GM19023 (cell line): ENCODE measurements at regions not wholly inside any gene's neighbourhood (a gene's known extent, or its start where the extent isn't known, plus 50 kb on each side); places are given as distances from the start of the nearest gene placed in this dataset.
"Not testable (repeated sequence)": the region's sequence is repeated elsewhere in the genome, so short reads cannot be mapped to it uniquely, and the experiment has no call there.

Source experiments
- ATAC-seq: cut with Tn5 transposase; IDR thresholded peaks from one replicate; pipeline ENCODE4 v1.9.1; 2021; ENCODE audit warnings: mild to moderate bottlenecking, moderate library complexity; ENCODE audit not compliant: unreplicated experiment

DNA sequence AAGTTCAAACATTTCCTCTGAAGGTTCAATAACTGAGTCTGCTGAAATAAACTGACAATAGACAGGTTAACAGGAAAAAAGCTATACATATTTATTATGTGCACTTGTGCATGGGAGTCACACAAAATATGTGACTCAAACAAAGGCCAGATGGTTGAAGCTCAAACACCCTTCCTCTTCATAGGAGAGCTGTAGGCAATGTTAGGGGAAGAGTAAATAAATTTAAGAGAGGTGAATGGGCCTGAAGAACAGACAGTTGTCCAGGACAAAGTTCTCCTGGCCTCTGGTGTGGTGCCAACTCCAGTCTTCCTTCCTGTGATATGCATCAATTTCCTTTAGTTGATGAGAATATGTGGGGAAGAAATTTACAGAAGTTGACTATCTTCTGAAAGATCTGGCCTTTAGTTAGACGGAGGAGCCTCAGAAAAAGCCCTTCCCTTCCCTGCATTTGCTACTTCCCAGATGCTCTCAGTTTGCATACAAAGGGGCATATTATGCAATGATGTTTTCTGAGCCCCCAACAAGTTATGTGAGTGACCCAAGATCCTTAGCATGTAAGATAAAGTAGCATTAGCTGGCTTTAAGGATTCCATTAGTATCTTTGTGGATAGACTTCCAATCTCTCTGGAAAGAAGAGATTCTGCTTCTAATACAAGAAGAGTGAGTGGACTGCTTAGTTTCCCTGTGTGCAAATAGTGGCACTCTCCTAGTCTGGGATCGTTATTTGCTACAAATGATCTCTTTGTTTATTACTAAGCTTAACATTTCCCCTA is 96.4 kb upstream of the IGSF10 start:
- no peak for ATAC-seq

- ATAC-seq = no peak
Observed at GRCh38 chr3:151556596-151556995, 95.7 kb upstream of the IGSF10 start.

- ATAC-seq = no peak
Observed at GRCh38 chr3:151555523-151555922, 94.7 kb upstream of the IGSF10 start.

- no peak for ATAC-seq
Observed at GRCh38 chr3:151553888-151554287, 93.0 kb upstream of the IGSF10 start.

- ATAC-seq = no peak
Observed at GRCh38 chr3:151552589-151552988, 91.7 kb upstream of the IGSF10 start.

GRCh38 chr3:151550642-151551041 is 89.8 kb upstream of the IGSF10 start:
- ATAC-seq = no peak

- no peak for ATAC-seq
Observed at GRCh38 chr3:151550025-151550618, 89.3 kb upstream of the IGSF10 start.

DNA sequence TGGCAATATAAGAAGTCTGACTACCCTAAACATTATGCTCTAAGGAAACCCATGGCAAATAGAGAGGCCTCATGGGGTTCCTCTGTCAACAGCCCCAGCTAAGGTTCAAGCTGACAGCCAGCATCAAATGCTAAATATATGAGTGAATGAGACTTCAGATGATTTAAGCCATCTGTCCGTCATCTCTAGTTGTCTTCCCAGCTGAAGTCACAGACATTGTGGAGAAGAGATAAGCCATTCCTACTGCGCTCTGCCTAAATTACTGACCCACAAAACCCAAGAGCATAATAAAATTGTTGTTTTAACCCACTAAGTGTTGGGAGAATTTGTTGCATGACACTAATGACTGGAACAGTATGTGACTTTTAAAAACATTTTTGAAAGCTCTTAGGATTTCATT is 87.3 kb upstream of the IGSF10 start:
- no peak for ATAC-seq

- ATAC-seq = no peak
Observed at GRCh38 chr3:151544164-151544548, 83.3 kb upstream of the IGSF10 start.

GRCh38 chr3:151541178-151541577 is 80.3 kb upstream of the IGSF10 start:
- ATAC-seq = no peak

GRCh38 chr3:151539599-151539998 is 78.7 kb upstream of the IGSF10 start:
- no peak for ATAC-seq

DNA sequence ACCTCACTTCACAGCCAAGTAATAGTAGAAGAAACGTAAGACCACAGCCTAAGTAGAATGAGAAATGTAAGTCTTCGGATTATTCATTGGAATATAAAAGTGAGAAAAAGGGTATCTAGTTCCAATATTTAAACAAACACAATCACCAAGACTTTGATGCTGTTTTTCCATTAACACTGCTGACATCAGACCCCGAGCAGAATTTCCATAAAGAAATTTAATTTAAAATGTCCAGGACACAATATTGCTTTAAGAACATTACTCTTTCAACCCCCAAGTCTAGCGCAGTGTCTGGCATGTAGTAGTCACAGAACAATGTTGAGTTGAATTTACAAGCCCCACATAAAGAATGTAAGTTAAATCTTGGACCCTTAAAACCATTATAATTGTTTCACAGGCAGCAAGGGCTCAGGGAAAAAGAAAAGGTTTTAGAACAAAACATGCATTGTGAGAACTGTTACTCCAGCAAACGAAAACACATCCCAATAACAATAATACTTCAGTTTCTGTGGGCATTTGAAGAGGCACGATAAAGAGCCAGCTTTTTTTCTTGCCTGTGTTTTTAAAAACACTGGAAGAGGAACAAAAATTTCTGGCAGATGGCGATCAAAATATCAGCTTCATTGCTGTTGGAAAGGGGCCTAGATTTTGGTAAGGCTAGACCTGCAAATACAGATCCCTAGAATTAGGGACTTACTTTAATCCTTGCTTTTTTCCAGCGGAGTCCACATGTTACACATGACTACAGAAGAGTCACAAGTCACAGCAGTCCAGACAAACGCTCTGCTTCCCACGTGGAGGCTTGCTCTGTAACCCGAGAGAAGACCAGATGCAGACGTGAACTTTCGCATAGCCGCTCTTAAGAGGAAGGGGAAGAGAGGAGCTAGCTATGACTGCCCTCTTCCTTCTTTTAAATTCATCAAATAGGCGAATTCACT is 77.9 kb upstream of the IGSF10 start:
- no peak for ATAC-seq

DNA sequence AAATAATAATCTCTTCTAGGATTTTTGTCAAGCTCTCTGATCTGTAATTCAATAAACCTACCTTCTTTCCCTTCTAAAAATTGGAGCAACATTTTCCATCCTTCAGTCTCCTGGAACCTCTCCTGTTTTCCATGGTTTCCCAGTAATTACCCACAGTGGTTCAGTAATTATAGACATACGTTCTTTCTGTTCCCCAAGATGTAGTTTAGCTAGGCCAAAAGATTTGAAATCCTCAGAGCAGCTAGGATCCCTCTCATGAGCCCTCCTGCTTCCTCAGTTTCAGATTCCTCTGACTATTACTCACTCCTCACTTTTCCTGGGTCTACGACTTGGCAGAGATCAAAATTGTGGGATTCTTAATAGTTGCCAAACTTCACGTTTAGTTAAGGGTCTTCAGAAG is 76.9 kb upstream of the IGSF10 start:
- no peak for ATAC-seq

DNA sequence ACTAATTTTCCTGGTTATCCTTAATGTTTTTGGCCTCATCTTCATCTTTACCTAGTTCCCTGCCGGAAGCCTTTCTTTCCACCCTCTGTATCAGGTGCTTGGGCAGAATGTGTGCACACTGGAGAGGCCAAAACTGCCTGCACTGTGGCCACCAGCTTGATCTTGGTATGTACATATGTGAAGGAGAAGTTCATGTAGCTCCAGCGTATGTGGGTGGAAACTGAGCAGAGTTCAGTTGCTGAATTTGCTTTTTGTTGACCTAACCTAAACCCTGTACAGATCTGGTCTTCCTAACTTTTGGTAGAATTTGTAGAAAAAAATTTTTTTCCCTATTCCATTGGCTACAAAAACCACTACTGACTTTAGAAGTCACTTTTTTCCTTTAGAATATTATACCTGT is 65.9 kb upstream of the IGSF10 start:
- ATAC-seq = no peak

GRCh38 chr3:151520105-151520504 is 59.2 kb upstream of the IGSF10 start:
- ATAC-seq = no peak

GRCh38 chr3:151511433-151511832 is 50.6 kb upstream of the IGSF10 start:
- not testable (repeated sequence) for ATAC-seq
